Endodermal cell (in vitro differentiated cells): ENCODE measurements at regions not wholly inside any gene's neighbourhood (a gene's known extent, or its start where the extent isn't known, plus 50 kb on each side); places are given as distances from the start of the nearest gene placed in this dataset.

Source experiments
- DNase-seq: peaks from one replicate; pipeline ENCODE4 v3.0.0-alpha.2; 2017
- H3K27ac ChIP-seq: 2 replicates; pipeline ENCODE4 v1.5.1; 2013; ENCODE audit warnings: mild to moderate bottlenecking, low read depth, low read length, moderate library complexity
- H3K27me3 ChIP-seq: 2 replicates; pipeline ENCODE4 v1.6.1; 2013; ENCODE audit warnings: mild to moderate bottlenecking, low read length, moderate library complexity; ENCODE audit not compliant: insufficient read depth, control insufficient read depth, poor library complexity, severe bottlenecking
- H3K36me3 ChIP-seq: 2 replicates; pipeline ENCODE4 v1.7.0; 2013; ENCODE audit warnings: mild to moderate bottlenecking, low read length, moderate library complexity; ENCODE audit not compliant: control insufficient read depth, insufficient read depth
- H3K4me1 ChIP-seq: one replicate; pipeline ENCODE4 v1.7.0; 2013; ENCODE audit warnings: low read length; ENCODE audit not compliant: control insufficient read depth, insufficient read depth
- H3K4me3 ChIP-seq: 2 replicates; pipeline ENCODE4 v1.5.1; 2013; ENCODE audit warnings: mild to moderate bottlenecking, low read length, moderate library complexity
- H3K9ac ChIP-seq: 2 replicates; pipeline ENCODE4 v1.6.1; 2013; ENCODE audit warnings: mild to moderate bottlenecking, low read length, moderate library complexity; ENCODE audit not compliant: poor library complexity, severe bottlenecking; ENCODE audit errors: extremely low read depth
- H3K9me3 ChIP-seq: 2 replicates; pipeline ENCODE4 v1.6.1; 2013; ENCODE audit warnings: mild to moderate bottlenecking, low read length, moderate library complexity; ENCODE audit not compliant: control insufficient read depth
- H3K27ac Mint-ChIP-seq: 2 replicates; pipeline ENCODE4 v1.8.0; 2020; ENCODE audit warnings: mixed read lengths
- H3K27me3 Mint-ChIP-seq: 2 replicates; pipeline ENCODE4 v1.8.0; 2021; ENCODE audit warnings: mild to moderate bottlenecking, mixed read lengths; ENCODE audit not compliant: insufficient read depth
- H3K36me3 Mint-ChIP-seq: 2 replicates; pipeline ENCODE4 v1.8.0; 2020; ENCODE audit warnings: low read depth, mixed read lengths
- H3K4me1 Mint-ChIP-seq: 2 replicates; pipeline ENCODE4 v1.8.0; 2020; ENCODE audit warnings: mixed read lengths
- H3K4me3 Mint-ChIP-seq: 2 replicates; pipeline ENCODE4 v1.8.0; 2020; ENCODE audit warnings: mild to moderate bottlenecking, moderate library complexity, mixed read lengths
- H3K9me3 Mint-ChIP-seq: 2 replicates; pipeline ENCODE4 v1.8.0; 2020; ENCODE audit warnings: mild to moderate bottlenecking, mixed read lengths
- CTCF ChIP-seq: fragments of 200-600 bp; sonication (generic); conservative IDR thresholded peaks from 2 replicates; pipeline ENCODE4 v1.5.0; 2021; ENCODE audit warnings: antibody characterized with exemption, mild to moderate bottlenecking
- WGBS, 2 experiments: methylation state at CpG; one replicate each; pipeline versions ENCODE4 v1.1.5 to v1.1.7; 2013; ENCODE audit warnings: missing lambda C conversion rate in 2 of 2, mixed read lengths in 1 of 2; ENCODE audit not compliant: insufficient coverage in 1 of 2, insufficient read length in 1 of 2; 5-methylcytosine and 5-hydroxymethylcytosine counted together

- H3K4me1 ChIP-seq = no peaks in the 10 kb centered on the region
- no peaks in the 10 kb centered on the region for H3K9me3 Mint-ChIP-seq
- 91 to 95% methylated on average over 4 of the region's 4 CpGs for WGBS, 2 experiments
These were observed 168.3 kb downstream of the HERPUD2 start for GRCh38 chr7:35526645-35527044.

GRCh38 chr7:35524112-35524804 is 170.7 kb downstream of the HERPUD2 start:
- Mint-ChIP-seq H3K27me3 (peaks cover 36% of the 10 kb centered on the region), H3K36me3 (no peaks in the 10 kb centered on the region), H3K4me1 (no peaks in the 10 kb centered on the region), H3K4me3 (no peak overlapping the region), H3K9me3 (no peaks in the 10 kb centered on the region), H3K27ac (no peak overlapping the region)
- Histone ChIP-seq H3K27ac (no peak overlapping the region), H3K9me3 (no peaks in the 10 kb centered on the region), H3K4me3 (no peak overlapping the region), H3K9ac (no peak overlapping the region), H3K27me3 (peaks cover 18% of the 10 kb centered on the region), H3K4me1 (no peaks in the 10 kb centered on the region), H3K36me3 (no peaks in the 10 kb centered on the region)
- 90 to 92% methylated on average over 3 to 5 of the region's 5 CpGs for WGBS, 2 experiments
- no peak for DNase-seq
- no peak for TF ChIP-seq CTCF

More at GRCh38 chr7:35526645-35527044, 168.3 kb downstream of the HERPUD2 start:
- Mint-ChIP-seq H3K4me3 (no peak overlapping the region), H3K36me3 (no peaks in the 10 kb centered on the region), H3K27me3 (peaks cover 21% of the 10 kb centered on the region), H3K27ac (no peak overlapping the region), H3K4me1 (no peaks in the 10 kb centered on the region)
- no peaks in the 10 kb centered on the region for H3K36me3 ChIP-seq
- no peak for DNase-seq
- no peak overlapping the region for H3K9ac ChIP-seq
- H3K27me3 ChIP-seq = peaks cover 7% of the 10 kb centered on the region
- no peak overlapping the region for H3K4me3 ChIP-seq
- no peak overlapping the region for H3K27ac ChIP-seq
- H3K9me3 ChIP-seq = no peaks in the 10 kb centered on the region
- TF ChIP-seq CTCF = no peak

- Histone ChIP-seq H3K36me3 (no peaks in the 10 kb centered on the region), H3K4me1 (no peaks in the 10 kb centered on the region), H3K9ac (no peak overlapping the region), H3K27me3 (peaks cover 18% of the 10 kb centered on the region), H3K27ac (no peak overlapping the region), H3K4me3 (no peak overlapping the region), H3K9me3 (no peaks in the 10 kb centered on the region)
- no peak for DNase-seq
- no peak overlapping the region for H3K4me3 Mint-ChIP-seq
- H3K36me3 Mint-ChIP-seq = no peaks in the 10 kb centered on the region
- peaks cover 46% of the 10 kb centered on the region for H3K27me3 Mint-ChIP-seq
- 86% methylated on average over 7 of the region's 7 CpGs for WGBS, 2 experiments
- H3K27ac Mint-ChIP-seq = no peak overlapping the region
- no peak for TF ChIP-seq CTCF
- no peaks in the 10 kb centered on the region for H3K9me3 Mint-ChIP-seq
- H3K4me1 Mint-ChIP-seq = no peaks in the 10 kb centered on the region
These were observed 171.6 kb downstream of the HERPUD2 start for GRCh38 chr7:35523292-35523691.
